ENCODE measurements at regions not wholly inside any gene's neighbourhood (a gene's known extent, or its start where the extent isn't known, plus 50 kb on each side); places are given as distances from the start of the nearest gene placed in this dataset.

- no peak for TF ChIP-seq CTCF (IDR thresholded peaks at IDR 0.05; ENCODE audit: low read depth, low read length, poor library complexity, severe bottlenecking)
- no peak for TF ChIP-seq EZH2phosphoT487 (IDR thresholded peaks at IDR 0.05; ENCODE audit: borderline replicate concordance, low read length)
These were observed 67.8 kb upstream of the POLG start for GRCh38 chr15:89402518-89402805.
